Muscle layer of duodenum (tissue), 2 donors: ENCODE measurements at regions not wholly inside any gene's neighbourhood (a gene's known extent, or its start where the extent isn't known, plus 50 kb on each side); places are given as distances from the start of the nearest gene placed in this dataset.

Experiments used
- H3K27ac ChIP-seq: one replicate; pipeline ENCODE4 v1.7.0; 2013; ENCODE audit warnings: mild to moderate bottlenecking, low read length
- H3K27me3 ChIP-seq: one replicate; pipeline ENCODE4 v1.7.0; 2013; ENCODE audit warnings: low read depth, mild to moderate bottlenecking, control low read depth, low read length
- H3K36me3 ChIP-seq, 2 donors: one replicate each; pipeline ENCODE4 v1.7.0; 2013; ENCODE audit warnings: low read length in 2 of 2, control low read depth in 1 of 2, mild to moderate bottlenecking in 1 of 2; ENCODE audit not compliant: insufficient read depth in 2 of 2, control insufficient read depth in 1 of 2
- H3K4me1 ChIP-seq, 2 donors: one replicate each; pipeline ENCODE4 v1.7.0; 2013; ENCODE audit warnings: low read length in 2 of 2, mild to moderate bottlenecking in 2 of 2, control low read depth in 1 of 2, moderate library complexity in 1 of 2; ENCODE audit not compliant: insufficient read depth in 2 of 2, control insufficient read depth in 1 of 2
- H3K4me3 ChIP-seq, 2 donors: one replicate each; pipeline ENCODE4 v1.7.0; 2013; ENCODE audit warnings: low read length in 2 of 2, low read depth in 1 of 2, mild to moderate bottlenecking in 1 of 2
- H3K9me3 ChIP-seq, 2 donors: one replicate each; pipeline ENCODE4 v1.7.0; 2013; ENCODE audit warnings: low read length in 2 of 2, control low read depth in 1 of 2, mild to moderate bottlenecking in 1 of 2; ENCODE audit not compliant: control insufficient read depth in 1 of 2
- donor health status: healthy.

- Histone ChIP-seq H3K36me3 (no peaks in the 10 kb centered on the region), H3K27me3 (no peaks in the 10 kb centered on the region), H3K4me1 (no peaks in the 10 kb centered on the region), H3K9me3 (peaks cover 0 to 5% of the 10 kb centered on the region in 2 donors), H3K4me3 (no peak overlapping the region), H3K27ac (no peak overlapping the region)
Observed at GRCh38 chr18:6465281-6465680, 50.6 kb upstream of the L3MBTL4 start.

GRCh38 chr18:6476190-6476589 lies 61.5 kb upstream of the L3MBTL4 start:
- no peaks in the 10 kb centered on the region for H3K27me3 ChIP-seq
- no peak overlapping the region for H3K27ac ChIP-seq
- no peak overlapping the region for H3K4me3 ChIP-seq
- H3K9me3 ChIP-seq: no peaks in the 10 kb centered on the region
- H3K4me1 ChIP-seq: no peaks in the 10 kb centered on the region
- H3K36me3 ChIP-seq: no peaks in the 10 kb centered on the region

- H3K27ac ChIP-seq: no peak overlapping the region
- no peaks in the 10 kb centered on the region for H3K4me1 ChIP-seq
- no peaks in the 10 kb centered on the region for H3K9me3 ChIP-seq
- no peaks in the 10 kb centered on the region for H3K36me3 ChIP-seq
- no peaks in the 10 kb centered on the region for H3K27me3 ChIP-seq
- no peak overlapping the region for H3K4me3 ChIP-seq
Observed at GRCh38 chr18:6476880-6477279, 62.2 kb upstream of the L3MBTL4 start.

DNA sequence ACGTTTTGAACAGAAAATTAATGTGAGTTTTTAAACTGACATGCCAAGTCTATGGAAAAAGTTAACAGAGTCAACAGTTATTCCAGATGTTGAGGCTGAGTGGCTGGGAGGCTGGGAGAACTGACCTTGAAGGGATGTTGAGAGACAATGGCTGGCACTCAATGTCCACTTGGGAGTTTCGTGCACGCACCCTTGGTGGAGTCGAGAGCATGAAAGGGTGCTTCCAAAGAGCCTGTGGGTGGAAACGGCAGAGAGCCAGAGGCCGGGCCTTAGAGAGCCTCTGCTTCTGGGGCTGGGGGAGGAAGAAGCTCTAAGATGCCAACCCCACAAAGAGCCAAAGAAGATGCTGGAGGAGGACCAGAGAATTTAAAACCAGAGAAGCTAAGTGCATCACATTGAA lies 63.4 kb upstream of the L3MBTL4 start:
- no peaks in the 10 kb centered on the region for H3K4me1 ChIP-seq
- H3K27ac ChIP-seq: no peak overlapping the region
- H3K4me3 ChIP-seq: no peak overlapping the region
- H3K9me3 ChIP-seq: no peaks in the 10 kb centered on the region
- no peaks in the 10 kb centered on the region for H3K36me3 ChIP-seq
- H3K27me3 ChIP-seq: no peaks in the 10 kb centered on the region

GRCh38 chr18:6479699-6480098 lies 65.0 kb upstream of the L3MBTL4 start:
- H3K27me3 ChIP-seq: no peaks in the 10 kb centered on the region
- H3K4me1 ChIP-seq: no peaks in the 10 kb centered on the region
- no peak overlapping the region for H3K4me3 ChIP-seq
- H3K36me3 ChIP-seq: no peaks in the 10 kb centered on the region
- no peak overlapping the region for H3K27ac ChIP-seq
- no peaks in the 10 kb centered on the region for H3K9me3 ChIP-seq

DNA sequence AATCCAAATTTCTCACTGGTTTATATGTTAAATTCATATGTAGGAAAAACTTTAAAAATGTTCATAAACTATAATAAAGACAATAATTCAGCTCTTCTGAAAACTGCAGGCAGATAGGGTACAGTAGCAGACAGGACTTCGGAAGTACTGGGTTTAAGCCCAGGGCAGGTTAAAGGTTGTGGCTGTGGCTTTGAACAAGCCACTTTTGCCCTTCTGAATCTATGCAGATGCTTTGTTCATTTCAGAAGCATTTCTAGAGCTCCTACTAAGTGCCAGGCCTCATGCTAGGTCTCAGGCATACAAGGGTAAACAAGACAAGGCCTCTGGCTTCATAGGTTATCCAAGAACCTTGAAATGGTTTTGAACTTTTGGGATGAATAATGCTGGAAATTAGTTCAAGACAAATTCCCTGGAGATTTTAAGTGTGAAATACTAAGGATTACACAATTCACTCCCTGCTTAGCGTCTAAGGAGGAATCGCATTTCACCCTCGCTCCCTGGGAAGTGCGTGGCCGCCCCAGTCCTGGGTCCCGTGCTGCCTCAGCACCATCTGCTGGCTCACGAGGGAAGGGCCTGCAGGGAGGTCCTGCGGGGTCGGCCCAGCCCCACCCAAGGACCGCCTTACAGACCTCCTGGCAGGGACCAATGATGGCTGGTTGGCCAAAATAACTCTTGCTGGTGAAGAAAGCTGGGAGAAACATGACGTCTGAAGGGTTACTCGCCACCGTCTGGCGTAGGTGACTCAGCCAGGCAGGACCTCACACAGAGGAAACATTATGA lies 67.7 kb upstream of the L3MBTL4 start:
- Histone ChIP-seq H3K4me3 (no peak overlapping the region), H3K36me3 (no peaks in the 10 kb centered on the region), H3K27ac (no peak overlapping the region), H3K4me1 (no peaks in the 10 kb centered on the region), H3K27me3 (no peaks in the 10 kb centered on the region), H3K9me3 (no peaks in the 10 kb centered on the region)

- Histone ChIP-seq H3K36me3 (no peaks in the 10 kb centered on the region), H3K27me3 (no peaks in the 10 kb centered on the region), H3K27ac (no peak overlapping the region), H3K4me3 (no peak overlapping the region), H3K4me1 (no peaks in the 10 kb centered on the region), H3K9me3 (no peaks in the 10 kb centered on the region)
Observed at GRCh38 chr18:6484659-6485058, 69.9 kb upstream of the L3MBTL4 start.

DNA sequence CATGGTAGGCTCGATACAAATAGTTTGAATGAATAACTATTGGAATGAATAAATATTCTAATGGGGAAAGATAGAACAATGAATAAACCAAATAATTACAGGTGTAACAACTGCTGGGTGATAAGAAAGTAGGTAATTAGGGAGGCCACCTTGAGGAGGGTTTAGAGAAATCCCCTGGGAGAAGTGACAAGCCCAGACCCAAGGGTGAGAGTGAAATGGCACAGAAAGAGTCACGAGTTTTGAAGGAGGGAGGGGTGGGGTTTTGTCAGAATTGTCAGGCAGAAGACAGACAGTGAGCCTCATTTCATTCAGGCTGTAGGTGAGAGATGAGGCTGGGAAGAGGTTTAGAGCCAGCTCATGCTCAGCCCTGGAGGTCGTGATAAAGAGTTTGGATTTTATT lies 71.6 kb upstream of the L3MBTL4 start:
- Histone ChIP-seq H3K4me1 (no peaks in the 10 kb centered on the region), H3K27ac (no peak overlapping the region), H3K27me3 (no peaks in the 10 kb centered on the region), H3K9me3 (no peaks in the 10 kb centered on the region), H3K4me3 (no peak overlapping the region), H3K36me3 (no peaks in the 10 kb centered on the region)

GRCh38 chr18:6486764-6487426 lies 72.2 kb upstream of the L3MBTL4 start:
- Histone ChIP-seq H3K9me3 (no peaks in the 10 kb centered on the region), H3K4me1 (no peaks in the 10 kb centered on the region), H3K27ac (no peak overlapping the region), H3K36me3 (no peaks in the 10 kb centered on the region), H3K4me3 (no peak overlapping the region), H3K27me3 (no peaks in the 10 kb centered on the region)

- no peaks in the 10 kb centered on the region for H3K9me3 ChIP-seq
- H3K4me3 ChIP-seq: no peak overlapping the region
- no peaks in the 10 kb centered on the region for H3K4me1 ChIP-seq
- no peaks in the 10 kb centered on the region for H3K36me3 ChIP-seq
- no peaks in the 10 kb centered on the region for H3K27me3 ChIP-seq
- no peak overlapping the region for H3K27ac ChIP-seq
Observed at GRCh38 chr18:6487968-6488367, 73.3 kb upstream of the L3MBTL4 start.

GRCh38 chr18:6488956-6489355 lies 74.2 kb upstream of the L3MBTL4 start:
- Histone ChIP-seq H3K27ac (no peak overlapping the region), H3K4me3 (no peak overlapping the region), H3K4me1 (no peaks in the 10 kb centered on the region), H3K36me3 (no peaks in the 10 kb centered on the region), H3K9me3 (no peaks in the 10 kb centered on the region), H3K27me3 (no peaks in the 10 kb centered on the region)

- Histone ChIP-seq H3K9me3 (no peaks in the 10 kb centered on the region), H3K27ac (no peak overlapping the region), H3K4me1 (no peaks in the 10 kb centered on the region), H3K36me3 (no peaks in the 10 kb centered on the region), H3K4me3 (no peak overlapping the region), H3K27me3 (no peaks in the 10 kb centered on the region)
Observed at GRCh38 chr18:6489977-6490376, 75.3 kb upstream of the L3MBTL4 start.
